ENCODE measurements at regions not wholly inside any gene's neighbourhood (a gene's known extent, or its start where the extent isn't known, plus 50 kb on each side); places are given as distances from the start of the nearest gene placed in this dataset.

GRCh38 chr14:55761651-55762050, 181.6 kb downstream of the KTN1 start:
- peaks cover 16% of the 10 kb centered on the region for H3K4me1 Mint-ChIP-seq (ENCODE audit: low read depth, unreplicated experiment)
- Histone ChIP-seq H3K4me1 (peaks cover 5% of the 10 kb centered on the region; the same call in 1 of the 2 replicates), H3K4me3 (ENCODE audit: low read depth, low read length) (no peak overlapping the region), H3K9me3 (no peaks in the 10 kb centered on the region), H3K27me3 (replicated peaks; ENCODE audit: control insufficient read depth, insufficient read depth, low read length) (no peaks in the 10 kb centered on the region), H3K36me3 (ENCODE audit: control insufficient read depth, insufficient read depth, low read length) (no peaks in the 10 kb centered on the region)
- no peaks in the 10 kb centered on the region for H3K9me3 Mint-ChIP-seq (ENCODE audit: unreplicated experiment)
- POLR2A ChIA-PET: no interaction called here
- intact Hi-C loops (cut with micrococcal nuclease; ENCODE audit: unreplicated experiment): no loop called here
- CTCF ChIA-PET: no interaction called here
- H3K27ac Mint-ChIP-seq (ENCODE audit: unreplicated experiment): no peak overlapping the region
- no peaks in the 10 kb centered on the region for H3K36me3 Mint-ChIP-seq (ENCODE audit: insufficient read depth, unreplicated experiment)
- TF ChIP-seq CTCF (IDR thresholded peaks at IDR 0.05; ENCODE audit: insufficient read depth in 1 of 2, low read depth in 1 of 2, low read length in 1 of 2, severe bottlenecking in 1 of 2, unreplicated experiment in 1 of 2): no peak
- no TSS peak for BruUV-seq (replicated peaks)
- H3K4me3 Mint-ChIP-seq (ENCODE audit: unreplicated experiment): no peak overlapping the region
- no peak for DNase-seq
- no peaks in the 10 kb centered on the region for H3K27me3 Mint-ChIP-seq (ENCODE audit: insufficient read depth, unreplicated experiment)

DNA sequence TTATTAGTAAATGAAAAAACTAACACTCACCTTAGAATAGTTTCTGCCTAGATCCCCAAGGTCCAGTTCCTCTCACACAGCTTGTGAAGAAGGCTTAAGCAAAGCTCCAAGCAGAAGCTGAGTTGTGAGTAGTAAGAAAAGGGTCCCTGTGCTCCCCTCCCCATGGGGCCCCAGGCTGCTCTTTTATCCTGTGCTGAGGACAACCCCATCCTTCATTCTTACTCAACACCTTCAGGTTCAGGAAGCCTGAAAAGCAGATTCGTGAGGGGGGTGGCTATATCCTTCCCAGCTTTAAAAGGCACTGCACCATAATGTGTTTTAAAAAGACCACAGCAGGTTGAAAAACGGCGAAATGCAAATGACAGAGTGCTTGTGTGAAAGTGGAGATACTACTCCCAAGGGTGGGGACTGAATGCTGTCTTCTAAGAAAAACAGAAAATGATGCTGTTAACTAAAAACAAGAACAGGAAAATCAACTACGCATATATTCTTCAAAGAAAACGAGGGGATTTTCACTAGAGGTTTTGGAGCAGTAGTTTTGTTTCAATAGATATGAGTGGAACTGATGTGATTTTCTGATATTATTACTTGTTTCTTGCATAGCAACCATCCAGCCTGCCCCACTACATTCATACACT, 182.7 kb downstream of the KTN1 start:
- BruUV-seq (replicated peaks): no TSS peak
- no peaks in the 10 kb centered on the region for H3K27me3 Mint-ChIP-seq (ENCODE audit: insufficient read depth, unreplicated experiment)
- intact Hi-C loops (cut with micrococcal nuclease; ENCODE audit: unreplicated experiment): no loop called here
- H3K36me3 Mint-ChIP-seq (ENCODE audit: insufficient read depth, unreplicated experiment): no peaks in the 10 kb centered on the region
- H3K4me1 Mint-ChIP-seq (ENCODE audit: low read depth, unreplicated experiment): peaks cover 14% of the 10 kb centered on the region
- ChIA-PET CTCF (interaction anchor here (0.6 kb wide), 1 partner anchor 27 kb away, joined by 7 read pairs; no protein-coding TSS in a partner anchor), POLR2A (no interaction called here)
- Histone ChIP-seq H3K4me3 (ENCODE audit: low read depth, low read length) (no peak overlapping the region), H3K27me3 (replicated peaks; ENCODE audit: control insufficient read depth, insufficient read depth, low read length) (no peaks in the 10 kb centered on the region), H3K4me1 (peaks cover 5% of the 10 kb centered on the region; the same call in 1 of the 2 replicates), H3K36me3 (ENCODE audit: control insufficient read depth, insufficient read depth, low read length) (no peaks in the 10 kb centered on the region), H3K9me3 (no peaks in the 10 kb centered on the region)
- TF ChIP-seq CTCF (IDR thresholded peaks at IDR 0.05; ENCODE audit: insufficient read depth in 1 of 2, low read depth in 1 of 2, low read length in 1 of 2, severe bottlenecking in 1 of 2, unreplicated experiment in 1 of 2): no peak
- H3K27ac Mint-ChIP-seq (ENCODE audit: unreplicated experiment): no peak overlapping the region
- H3K9me3 Mint-ChIP-seq (ENCODE audit: unreplicated experiment): no peaks in the 10 kb centered on the region
- DNase-seq: no peak
- H3K4me3 Mint-ChIP-seq (ENCODE audit: unreplicated experiment): no peak overlapping the region

DNA sequence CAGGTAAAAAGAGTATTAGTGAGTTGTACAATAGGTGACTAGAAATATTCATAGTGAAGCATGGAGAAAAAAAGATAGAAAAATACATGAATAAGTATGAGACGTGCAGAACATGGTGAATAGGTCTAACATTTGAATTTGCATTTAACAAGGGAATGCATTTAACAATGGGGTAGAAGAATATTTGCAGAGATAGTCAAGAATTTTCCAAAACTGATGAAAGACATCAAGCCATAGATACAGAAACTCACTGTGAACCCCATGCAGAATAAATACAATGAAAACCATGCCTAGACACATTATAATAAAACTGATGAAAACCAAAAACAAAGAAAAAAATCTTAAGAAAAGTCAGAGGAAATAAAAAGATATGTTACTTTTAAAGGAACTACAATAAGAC, 184.8 kb downstream of the KTN1 start:
- Histone ChIP-seq H3K36me3 (ENCODE audit: control insufficient read depth, insufficient read depth, low read length) (no peaks in the 10 kb centered on the region), H3K4me3 (ENCODE audit: low read depth, low read length) (no peak overlapping the region), H3K27me3 (replicated peaks; ENCODE audit: control insufficient read depth, insufficient read depth, low read length) (no peaks in the 10 kb centered on the region), H3K9me3 (no peaks in the 10 kb centered on the region), H3K4me1 (no peaks in the 10 kb centered on the region)
- no peaks in the 10 kb centered on the region for H3K9me3 Mint-ChIP-seq (ENCODE audit: unreplicated experiment)
- no peaks in the 10 kb centered on the region for H3K27me3 Mint-ChIP-seq (ENCODE audit: insufficient read depth, unreplicated experiment)
- no peaks in the 10 kb centered on the region for H3K4me1 Mint-ChIP-seq (ENCODE audit: low read depth, unreplicated experiment)
- intact Hi-C loops (cut with micrococcal nuclease; ENCODE audit: unreplicated experiment): no loop called here
- ChIA-PET POLR2A (no interaction called here), CTCF (no interaction called here)
- no peak overlapping the region for H3K4me3 Mint-ChIP-seq (ENCODE audit: unreplicated experiment)
- TF ChIP-seq CTCF (IDR thresholded peaks at IDR 0.05; ENCODE audit: insufficient read depth in 1 of 2, low read depth in 1 of 2, low read length in 1 of 2, severe bottlenecking in 1 of 2, unreplicated experiment in 1 of 2): no peak
- no peak for DNase-seq
- H3K36me3 Mint-ChIP-seq (ENCODE audit: insufficient read depth, unreplicated experiment): no peaks in the 10 kb centered on the region
- no peak overlapping the region for H3K27ac Mint-ChIP-seq (ENCODE audit: unreplicated experiment)
- no TSS peak for BruUV-seq (replicated peaks)
